ENCODE measurements at regions not wholly inside any gene's neighbourhood (a gene's known extent, or its start where the extent isn't known, plus 50 kb on each side); places are given as distances from the start of the nearest gene placed in this dataset.
"Not testable (repeated sequence)": the region's sequence is repeated elsewhere in the genome, so short reads cannot be mapped to it uniquely, and the experiment has no call there.

GRCh38 chr7:67673861-67674260 lies 677.2 kb downstream of the TYW1 start:
- Histone ChIP-seq H3F3A (ENCODE audit: low read depth) (no peaks in the 10 kb centered on the region), H3K27me3 (ENCODE audit: insufficient read depth, low read length, poor library complexity, severe bottlenecking) (no peaks in the 10 kb centered on the region), H2AFZ (ENCODE audit: low read length) (no peak overlapping the region), H3K36me3 (ENCODE audit: insufficient read depth, low read length) (no peaks in the 10 kb centered on the region), H3K9ac (ENCODE audit: low read depth, low read length, poor library complexity, severe bottlenecking) (no peak overlapping the region), H4K20me1 (ENCODE audit: insufficient read depth, low read length, poor library complexity, severe bottlenecking) (no peaks in the 10 kb centered on the region), H3K79me2 (ENCODE audit: insufficient read depth, low read length) (no peaks in the 10 kb centered on the region), H3K4me1 (ENCODE audit: insufficient read depth, low read length, poor library complexity, severe bottlenecking) (no peaks in the 10 kb centered on the region), H3K4me2 (ENCODE audit: low read depth, low read length, poor library complexity, severe bottlenecking) (no peak overlapping the region), H3K9me3 (ENCODE audit: insufficient read depth, low read depth, low read length) (peaks cover 7% of the 10 kb centered on the region; the same call in 1 of the 2 replicates), H3K9me2 (replicated peaks; ENCODE audit: low read depth, low read length) (no peaks in the 10 kb centered on the region), H3K4me3 (ENCODE audit: low read length, poor library complexity, severe bottlenecking) (no peak overlapping the region)
- TF ChIP-seq CTCF (conservative IDR thresholded peaks at IDR 0.05; ENCODE audit: low read length) (no peak), EZH2phosphoT487 (IDR thresholded peaks at IDR 0.05; ENCODE audit: borderline replicate concordance) (no peak)

GRCh38 chr7:67674862-67675261 lies 678.2 kb downstream of the TYW1 start:
- H3K36me3 ChIP-seq (ENCODE audit: insufficient read depth, low read length); H3K79me2 ChIP-seq (ENCODE audit: insufficient read depth, low read length); H3K4me2 ChIP-seq (ENCODE audit: low read depth, low read length, poor library complexity, severe bottlenecking); H4K20me1 ChIP-seq (ENCODE audit: insufficient read depth, low read length, poor library complexity, severe bottlenecking); H3K9me2 ChIP-seq (replicated peaks; ENCODE audit: low read depth, low read length); H3F3A ChIP-seq (ENCODE audit: low read depth); H3K9me3 ChIP-seq (ENCODE audit: insufficient read depth, low read depth, low read length); H3K27me3 ChIP-seq (ENCODE audit: insufficient read depth, low read length, poor library complexity, severe bottlenecking); H2AFZ ChIP-seq (ENCODE audit: low read length); H3K9ac ChIP-seq (ENCODE audit: low read depth, low read length, poor library complexity, severe bottlenecking); H3K4me1 ChIP-seq (ENCODE audit: insufficient read depth, low read length, poor library complexity, severe bottlenecking); H3K4me3 ChIP-seq (ENCODE audit: low read length, poor library complexity, severe bottlenecking): not testable (repeated sequence)

GRCh38 chr7:67675971-67676370 lies 679.3 kb downstream of the TYW1 start:
- Histone ChIP-seq H3K9me3 (ENCODE audit: insufficient read depth, low read depth, low read length) (peaks cover 10% of the 10 kb centered on the region; the same call in 1 of the 2 replicates), H3K9ac (ENCODE audit: low read depth, low read length, poor library complexity, severe bottlenecking) (no peak overlapping the region), H3K4me2 (ENCODE audit: low read depth, low read length, poor library complexity, severe bottlenecking) (no peak overlapping the region), H3K27me3 (ENCODE audit: insufficient read depth, low read length, poor library complexity, severe bottlenecking) (no peaks in the 10 kb centered on the region), H3F3A (ENCODE audit: low read depth) (no peaks in the 10 kb centered on the region), H3K9me2 (replicated peaks; ENCODE audit: low read depth, low read length) (no peaks in the 10 kb centered on the region), H3K4me3 (ENCODE audit: low read length, poor library complexity, severe bottlenecking) (no peak overlapping the region), H3K79me2 (ENCODE audit: insufficient read depth, low read length) (no peaks in the 10 kb centered on the region), H2AFZ (ENCODE audit: low read length) (no peak overlapping the region), H4K20me1 (ENCODE audit: insufficient read depth, low read length, poor library complexity, severe bottlenecking) (no peaks in the 10 kb centered on the region), H3K36me3 (ENCODE audit: insufficient read depth, low read length) (no peaks in the 10 kb centered on the region), H3K4me1 (ENCODE audit: insufficient read depth, low read length, poor library complexity, severe bottlenecking) (no peaks in the 10 kb centered on the region)
- no peak for TF ChIP-seq EZH2phosphoT487 (IDR thresholded peaks at IDR 0.05; ENCODE audit: borderline replicate concordance)
- TF ChIP-seq CTCF (conservative IDR thresholded peaks at IDR 0.05; ENCODE audit: low read length) = no peak

- Histone ChIP-seq H3K4me3 (ENCODE audit: low read length, poor library complexity, severe bottlenecking) (no peak overlapping the region), H3K9me3 (ENCODE audit: insufficient read depth, low read depth, low read length) (peaks cover 10% of the 10 kb centered on the region; the same call in 1 of the 2 replicates), H2AFZ (ENCODE audit: low read length) (no peak overlapping the region), H3K4me1 (ENCODE audit: insufficient read depth, low read length, poor library complexity, severe bottlenecking) (no peaks in the 10 kb centered on the region), H4K20me1 (ENCODE audit: insufficient read depth, low read length, poor library complexity, severe bottlenecking) (no peaks in the 10 kb centered on the region), H3K36me3 (ENCODE audit: insufficient read depth, low read length) (no peaks in the 10 kb centered on the region), H3F3A (ENCODE audit: low read depth) (no peaks in the 10 kb centered on the region), H3K9me2 (replicated peaks; ENCODE audit: low read depth, low read length) (no peaks in the 10 kb centered on the region), H3K79me2 (ENCODE audit: insufficient read depth, low read length) (no peaks in the 10 kb centered on the region), H3K9ac (ENCODE audit: low read depth, low read length, poor library complexity, severe bottlenecking) (no peak overlapping the region), H3K27me3 (ENCODE audit: insufficient read depth, low read length, poor library complexity, severe bottlenecking) (no peaks in the 10 kb centered on the region), H3K4me2 (ENCODE audit: low read depth, low read length, poor library complexity, severe bottlenecking) (no peak overlapping the region)
- TF ChIP-seq CTCF (conservative IDR thresholded peaks at IDR 0.05; ENCODE audit: low read length) = no peak
Measured at GRCh38 chr7:67678419-67678818, 681.8 kb downstream of the TYW1 start.
